Germinal center (tissue), 1 donor: ENCODE measurements at regions not wholly inside any gene's neighbourhood (a gene's known extent, or its start where the extent isn't known, plus 50 kb on each side); places are given as distances from the start of the nearest gene placed in this dataset.
"Not testable (repeated sequence)": the region's sequence is repeated elsewhere in the genome, so short reads cannot be mapped to it uniquely, and the experiment has no call there.

ENCODE experiments used
- DNase-seq: peaks from one replicate; pipeline ENCODE4 v3.0.0; 2012; ENCODE audit warnings: mixed read lengths, low spot score

DNA sequence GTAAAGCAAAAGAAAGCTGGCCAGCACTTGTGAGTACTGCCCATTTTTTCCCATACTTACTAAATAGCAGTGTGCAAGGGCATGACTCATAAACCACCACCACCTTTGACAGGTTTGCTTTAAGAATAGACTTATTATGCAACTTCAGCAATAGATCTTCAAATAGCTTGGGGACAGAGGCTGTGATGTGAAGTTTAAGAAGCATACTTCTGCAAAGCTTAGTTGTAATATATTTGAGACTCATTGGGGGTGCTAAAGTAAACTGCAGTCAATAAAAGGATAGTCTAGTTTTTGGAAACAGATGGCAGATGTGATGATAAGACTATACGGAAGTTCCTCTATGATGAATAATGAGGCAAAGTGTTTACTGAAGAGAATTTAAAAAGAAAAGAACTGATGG lies 210.0 kb downstream of the PLA2G4A start:
- no peak for DNase-seq

DNA sequence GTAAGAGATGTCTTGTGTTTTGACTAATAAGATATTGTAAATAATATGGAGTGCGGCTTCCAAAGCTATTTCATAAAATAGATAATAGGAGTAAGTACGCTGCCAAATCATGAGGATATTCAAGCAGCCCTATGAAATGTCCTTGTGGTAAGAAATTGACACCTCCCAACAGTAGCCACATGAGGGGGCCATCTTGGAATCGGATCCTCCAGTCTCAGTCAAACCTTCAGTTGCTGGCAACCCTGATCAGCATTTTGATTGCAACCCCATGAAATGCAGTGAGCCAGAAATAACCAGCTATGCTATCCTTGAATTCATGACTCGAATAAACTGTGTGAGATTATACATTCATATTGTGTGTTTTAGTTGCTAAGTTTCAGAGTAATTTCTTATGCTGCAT lies 212.4 kb downstream of the PLA2G4A start:
- no peak for DNase-seq

DNA sequence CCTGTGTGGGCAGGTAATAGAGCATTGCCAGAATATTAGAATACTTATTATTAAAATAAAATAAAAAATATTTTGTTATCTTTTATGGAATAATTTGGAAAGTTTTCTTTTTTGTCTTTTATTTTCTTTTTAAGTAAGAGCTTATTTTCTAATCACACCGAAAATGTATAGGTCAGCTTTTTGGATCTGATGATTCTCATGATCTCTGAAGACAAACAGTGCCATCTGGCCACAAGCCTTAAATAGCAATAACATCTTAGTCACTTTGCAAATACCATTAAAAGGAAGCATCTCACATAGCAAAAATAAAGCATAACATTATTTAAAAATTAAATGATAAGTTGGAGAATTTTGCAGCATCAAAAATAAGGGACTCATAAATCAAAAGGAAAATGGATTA lies 213.8 kb downstream of the PLA2G4A start:
- no peak for DNase-seq

DNA sequence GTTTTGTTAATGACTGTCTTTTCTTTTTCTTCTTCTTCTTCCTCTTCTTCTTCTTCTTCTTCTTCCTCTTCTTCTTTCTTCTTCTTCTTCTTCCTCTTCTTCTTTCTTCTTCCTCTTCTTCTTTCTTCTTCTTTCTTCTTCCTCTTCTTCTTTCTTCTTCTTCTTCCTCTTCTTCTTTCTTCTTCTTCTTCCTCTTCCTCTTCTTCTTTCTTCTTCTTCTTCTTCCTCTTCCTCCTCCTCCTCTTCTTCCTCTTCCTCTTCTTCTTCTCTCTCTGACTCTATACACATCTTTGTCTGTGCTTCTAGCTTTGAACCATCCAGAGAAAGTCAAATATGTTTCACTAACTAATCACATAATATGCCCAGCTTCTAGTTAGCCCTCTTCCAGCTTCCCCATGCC lies 214.7 kb downstream of the PLA2G4A start:
- DNase-seq, result not testable (repeated sequence)

DNA sequence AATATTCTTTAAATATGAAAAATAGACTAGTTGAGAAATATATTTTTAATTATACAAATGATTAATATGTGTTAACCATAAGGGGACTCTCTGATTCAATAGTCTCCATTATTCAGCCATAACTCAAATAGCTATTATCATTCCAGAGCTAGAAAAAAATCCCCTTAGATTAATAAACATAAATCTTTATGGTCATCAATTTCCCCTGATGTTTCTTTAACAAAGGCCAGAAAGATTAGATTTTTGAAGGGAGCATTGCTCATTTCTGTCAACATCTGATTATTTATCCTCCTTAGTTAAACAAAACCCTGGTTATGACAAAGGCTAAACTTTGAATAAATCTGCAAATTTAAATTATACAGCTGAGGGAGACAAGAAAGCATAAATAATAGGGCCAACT lies 215.7 kb downstream of the PLA2G4A start:
- no peak for DNase-seq

DNA sequence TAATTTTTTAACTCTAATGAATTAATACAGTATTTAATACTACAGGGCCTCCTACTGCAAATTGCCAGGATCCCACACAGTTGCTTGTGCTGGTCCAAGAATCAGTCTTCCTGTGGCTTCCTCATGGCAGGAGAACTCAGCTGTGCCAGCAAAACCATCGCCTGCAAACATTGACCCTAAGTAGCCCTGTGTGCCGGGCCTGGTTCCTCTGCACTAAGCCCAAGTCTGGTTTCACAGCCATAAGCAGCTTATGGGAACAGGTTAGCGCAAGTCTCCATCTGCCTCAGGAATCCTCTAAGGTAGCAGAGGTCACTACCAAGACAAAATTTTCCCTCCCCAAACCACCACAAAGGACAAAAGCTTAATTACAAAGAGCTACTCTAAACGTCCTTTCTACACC lies 216.6 kb downstream of the PLA2G4A start:
- DNase-seq, result no peak

DNA sequence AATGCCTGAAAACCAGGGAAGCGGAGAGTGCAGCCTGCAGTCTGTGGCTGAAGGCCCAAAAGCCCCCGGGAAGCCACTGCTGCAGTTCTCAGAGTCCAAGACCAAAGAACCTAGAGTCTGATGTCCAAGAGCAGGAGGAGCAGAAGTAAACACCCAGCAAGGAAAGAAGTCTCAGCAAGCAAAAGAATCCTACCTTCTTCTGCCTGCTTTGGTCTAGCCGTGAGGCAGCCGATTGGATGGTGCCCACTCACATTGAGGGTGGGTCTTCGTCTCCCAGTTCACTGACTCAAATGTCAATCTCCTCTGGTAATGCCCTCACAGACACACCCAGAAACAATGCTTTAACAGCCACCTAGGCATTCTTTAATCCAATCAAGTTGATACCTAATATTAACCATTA lies 217.5 kb downstream of the PLA2G4A start:
- no peak for DNase-seq

DNA sequence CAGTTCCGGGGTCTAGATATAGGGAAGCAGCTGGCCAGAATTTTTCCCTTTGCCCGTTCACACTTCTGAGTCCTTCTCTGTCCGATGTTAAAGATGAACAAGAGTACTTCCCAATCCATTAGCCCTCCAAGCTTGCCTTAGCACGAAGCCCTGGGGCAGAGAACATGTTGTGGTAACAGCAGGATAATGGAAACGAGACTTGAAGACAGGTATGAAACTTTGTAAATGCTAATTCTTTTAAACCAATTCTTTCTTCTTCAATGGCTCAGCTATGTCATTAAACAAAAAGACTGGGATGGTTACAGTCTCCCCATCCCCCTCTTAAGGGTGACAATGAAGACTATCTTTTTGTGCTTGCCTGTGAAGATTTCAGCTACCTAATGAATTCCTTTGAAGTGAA lies 218.5 kb downstream of the PLA2G4A start:
- DNase-seq, result no peak

DNA sequence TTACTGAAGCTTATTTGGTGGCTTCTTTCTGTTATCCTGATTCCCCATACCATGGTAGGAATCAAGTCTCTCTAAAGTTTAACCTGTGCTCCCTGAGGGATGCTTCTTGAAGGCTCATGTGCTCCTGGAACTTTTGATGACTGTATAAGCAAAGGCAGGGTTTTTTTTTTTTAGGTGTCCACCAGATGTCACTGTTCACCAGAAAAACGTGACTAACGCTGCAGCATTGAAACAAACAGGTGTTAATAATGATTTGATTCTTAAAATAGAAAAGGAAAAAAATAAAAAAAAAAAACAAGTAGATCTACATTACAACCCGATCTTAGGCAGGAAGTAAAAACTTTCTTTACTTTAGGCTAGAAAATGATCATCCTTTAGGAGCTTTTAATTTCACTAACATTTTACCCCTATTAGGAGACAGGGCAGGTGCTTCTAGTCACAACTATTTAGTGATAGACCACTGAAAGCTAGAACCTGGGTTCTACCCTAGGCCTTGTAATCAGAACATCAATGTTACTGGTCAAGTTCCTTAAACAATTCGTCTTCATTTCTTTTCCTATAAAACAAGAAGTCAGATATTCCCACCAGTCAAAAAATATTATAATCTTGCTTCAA lies 223.0 kb downstream of the PLA2G4A start:
- DNase-seq, result peak; percentile 3

DNA sequence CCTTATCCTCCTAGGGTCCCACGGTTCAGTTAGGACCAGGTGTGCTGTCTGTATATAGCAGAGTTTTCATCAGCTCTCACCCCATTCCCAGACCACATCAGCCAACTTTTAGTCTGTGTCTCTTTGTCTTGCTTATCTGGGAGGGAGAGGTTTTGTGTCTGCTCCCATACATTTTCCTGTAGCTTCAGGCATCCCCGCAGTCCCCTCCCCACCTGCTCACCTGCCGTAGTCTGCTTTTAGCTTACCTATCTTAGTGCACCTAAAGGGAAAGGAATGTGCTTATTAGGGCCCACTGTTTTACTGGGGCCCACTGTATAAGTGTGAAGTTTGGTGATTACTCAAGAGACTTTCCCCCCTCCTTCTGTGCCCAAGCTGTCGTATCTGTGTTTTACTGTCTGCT lies 225.1 kb downstream of the PLA2G4A start:
- DNase-seq, result no peak

DNA sequence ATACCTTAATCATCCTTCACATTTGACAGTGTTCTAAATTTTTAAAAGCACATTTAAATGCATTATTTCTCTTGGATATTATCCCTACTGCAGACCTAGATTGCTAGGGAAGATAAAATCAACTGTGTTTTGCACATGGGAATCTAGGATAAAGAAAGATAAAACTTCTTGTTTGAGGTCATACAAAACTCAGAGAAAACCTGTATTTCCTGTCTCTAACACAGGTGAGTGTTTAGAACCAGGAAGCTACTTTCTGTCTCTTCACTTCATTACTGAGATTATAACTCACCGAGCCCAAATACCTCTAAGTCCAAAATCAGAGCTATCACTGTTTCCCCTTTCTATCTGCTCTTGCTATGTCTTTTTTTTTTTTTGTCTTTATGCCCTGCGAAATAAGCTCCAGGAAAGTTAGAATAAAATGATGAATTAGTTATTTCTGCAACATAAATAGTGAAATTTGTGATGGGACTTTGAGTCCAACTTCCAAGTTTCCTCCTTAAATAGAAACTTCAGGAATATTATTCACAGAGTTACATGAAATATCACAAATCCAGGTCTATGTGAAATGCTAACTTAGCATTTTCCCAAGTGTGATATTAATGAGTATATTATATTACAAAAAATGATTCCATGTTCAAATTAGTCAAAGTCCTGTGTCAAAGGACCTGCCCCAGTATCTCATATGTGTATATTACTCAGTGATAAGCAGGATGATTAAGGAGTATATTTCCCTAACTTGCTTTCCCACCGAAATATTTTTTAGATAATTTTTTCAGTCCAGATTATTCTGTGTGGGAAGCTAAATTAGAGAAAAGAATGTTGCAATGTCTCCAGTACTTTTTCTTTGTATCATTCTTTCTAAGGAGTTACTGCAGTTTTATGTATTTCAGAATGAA lies 226.4 kb downstream of the PLA2G4A start:
- DNase-seq, result no peak

DNA sequence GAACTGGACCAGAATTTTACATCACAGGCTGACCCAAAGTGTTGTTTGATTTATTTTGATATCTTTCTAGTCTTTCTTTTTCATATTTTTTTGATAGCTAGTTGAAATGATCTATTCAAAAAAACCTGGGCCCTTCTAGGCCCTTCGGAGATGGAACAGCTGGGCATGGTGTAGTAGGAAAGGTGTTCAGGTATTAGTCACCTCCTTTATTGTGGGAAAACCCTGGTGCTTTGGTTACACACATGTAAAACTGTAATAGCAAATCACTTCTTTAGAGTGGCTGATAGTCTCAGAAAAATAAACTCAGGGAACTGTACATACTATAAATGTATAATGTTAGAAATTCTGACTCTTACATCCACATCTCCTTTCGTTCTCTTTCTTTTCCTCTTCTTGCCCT lies 234.5 kb downstream of the PLA2G4A start:
- no peak for DNase-seq

DNA sequence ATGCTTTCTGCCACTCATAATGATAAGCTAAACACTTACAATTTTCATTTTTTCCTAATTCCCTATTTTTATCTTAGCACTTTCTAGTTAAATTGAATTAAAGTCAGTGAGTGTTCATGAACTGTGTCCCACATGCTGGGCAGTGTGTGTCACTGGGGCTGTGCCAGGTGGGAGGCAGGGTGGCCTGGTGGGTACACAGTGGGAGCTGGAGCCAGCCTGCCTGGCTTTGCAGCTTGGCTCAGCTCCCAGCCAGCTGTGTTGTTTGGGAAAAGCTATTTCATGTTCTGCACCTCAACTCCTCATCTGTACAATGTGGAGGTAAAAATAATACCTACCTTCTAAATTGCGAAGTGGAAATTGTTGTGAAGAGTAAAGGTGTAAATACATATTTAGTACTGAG lies 238.4 kb downstream of the PLA2G4A start:
- no peak for DNase-seq

DNA sequence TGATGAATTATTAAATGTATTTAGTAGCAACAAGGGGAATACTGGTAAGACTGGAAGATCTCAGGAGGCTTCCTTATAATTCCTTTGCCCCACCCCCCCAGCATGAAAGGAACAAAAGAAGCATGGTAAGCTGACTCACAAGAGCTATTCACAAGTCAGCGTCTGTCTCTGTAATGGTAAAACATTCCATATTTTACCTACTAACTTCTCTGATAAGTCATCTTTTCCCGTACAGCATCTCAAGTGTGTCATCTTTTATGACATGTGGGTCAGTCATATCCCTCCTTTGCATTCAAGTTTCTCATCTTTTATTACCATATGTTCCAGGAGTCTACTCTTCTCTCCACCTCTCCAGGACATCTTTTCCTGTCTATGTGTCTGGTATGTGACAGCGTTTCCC lies 241.3 kb downstream of the PLA2G4A start:
- DNase-seq, result no peak

DNA sequence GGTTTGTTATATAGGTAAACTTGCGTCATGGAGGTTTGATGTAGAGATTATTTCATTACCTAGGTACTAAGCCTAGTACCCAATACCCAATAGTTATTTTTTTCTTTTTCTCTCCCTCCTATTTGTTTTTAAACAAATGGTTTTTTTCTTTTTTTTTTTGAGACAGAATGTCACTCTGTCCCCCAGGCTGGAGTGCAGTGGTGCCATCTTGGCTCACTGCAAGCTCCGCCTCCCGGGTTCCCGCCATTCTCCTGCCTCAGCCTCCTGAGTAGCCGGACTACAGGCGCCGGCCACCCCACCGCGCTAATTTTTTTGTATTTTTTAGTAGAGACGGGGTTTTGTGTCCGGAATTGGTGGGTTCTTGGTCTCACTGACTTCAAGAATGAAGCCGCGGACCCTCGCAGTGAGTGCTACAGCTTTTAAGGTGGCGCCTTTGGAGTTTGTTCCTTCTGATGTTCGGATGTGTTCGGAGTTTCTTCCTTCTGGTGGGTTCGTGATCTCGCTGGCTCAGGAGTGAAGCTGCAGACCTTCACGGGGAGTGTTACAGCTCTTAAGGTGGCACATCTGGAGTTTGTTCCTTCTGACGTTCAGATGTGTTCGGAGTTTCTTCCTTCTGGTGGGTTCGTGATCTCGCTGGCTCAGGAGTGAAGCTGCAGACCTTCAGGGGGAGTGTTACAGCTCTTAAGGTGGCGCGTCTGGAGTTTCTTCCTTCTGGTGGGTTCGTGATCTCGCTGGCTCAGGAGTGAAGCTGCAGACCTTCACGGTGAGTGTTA lies 243.7 kb downstream of the PLA2G4A start:
- DNase-seq, result not testable (repeated sequence)

DNA sequence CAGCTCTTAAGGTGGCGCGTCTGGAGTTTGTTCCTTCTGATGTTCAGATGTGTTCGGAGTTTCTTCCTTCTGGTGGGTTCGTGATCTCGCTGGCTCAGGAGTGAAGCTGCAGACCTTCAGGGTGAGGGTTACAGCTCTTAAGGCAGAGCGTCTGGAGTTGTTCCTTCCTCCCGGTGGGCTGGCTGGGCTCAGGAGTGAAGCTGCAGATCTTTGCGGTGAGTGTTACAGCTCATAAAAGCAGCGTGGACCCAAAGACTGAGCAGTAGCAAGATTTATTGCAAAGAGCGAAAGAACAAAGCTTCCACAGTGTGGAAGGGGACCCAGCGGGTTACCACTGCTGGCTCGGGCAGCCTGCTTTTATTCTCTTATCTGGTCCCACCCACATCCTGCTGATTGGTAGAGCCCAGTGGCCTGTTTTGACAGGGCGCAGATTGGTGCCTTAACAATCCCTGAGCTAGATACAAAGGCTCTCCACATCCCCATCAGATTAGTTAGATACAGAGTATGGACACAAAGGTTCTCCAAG lies 244.3 kb downstream of the PLA2G4A start:
- not testable (repeated sequence) for DNase-seq

DNA sequence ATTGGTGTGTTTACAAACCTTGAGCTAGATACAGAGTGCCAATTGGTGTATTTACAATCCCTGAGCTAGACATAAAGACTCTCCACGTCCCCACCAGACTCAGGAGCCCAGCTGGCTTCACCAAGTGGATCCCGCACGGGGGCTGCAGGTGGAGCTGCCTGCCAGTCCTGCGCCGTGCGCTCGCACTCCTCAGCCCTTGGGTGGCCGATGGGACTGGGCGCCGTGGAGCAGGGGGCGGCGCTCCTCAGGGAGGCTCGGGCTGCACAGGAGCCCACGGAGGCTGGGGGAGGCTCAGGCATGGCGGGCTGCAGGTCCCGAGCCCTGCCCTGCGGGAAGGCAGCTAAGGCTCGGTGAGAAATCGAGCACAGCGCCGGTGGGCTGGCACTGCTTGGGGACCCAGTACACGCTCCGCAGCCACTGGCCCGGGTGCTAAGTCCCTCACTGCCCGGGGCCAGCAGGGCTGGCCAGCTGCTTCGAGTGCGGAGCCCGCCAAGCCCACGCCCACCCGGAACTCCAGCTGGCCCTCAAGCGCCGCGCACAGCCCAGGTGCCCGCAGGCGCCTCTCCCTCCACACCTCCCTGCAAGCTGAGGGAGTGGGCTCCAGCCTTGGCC lies 245.0 kb downstream of the PLA2G4A start:
- not testable (repeated sequence) for DNase-seq

DNA sequence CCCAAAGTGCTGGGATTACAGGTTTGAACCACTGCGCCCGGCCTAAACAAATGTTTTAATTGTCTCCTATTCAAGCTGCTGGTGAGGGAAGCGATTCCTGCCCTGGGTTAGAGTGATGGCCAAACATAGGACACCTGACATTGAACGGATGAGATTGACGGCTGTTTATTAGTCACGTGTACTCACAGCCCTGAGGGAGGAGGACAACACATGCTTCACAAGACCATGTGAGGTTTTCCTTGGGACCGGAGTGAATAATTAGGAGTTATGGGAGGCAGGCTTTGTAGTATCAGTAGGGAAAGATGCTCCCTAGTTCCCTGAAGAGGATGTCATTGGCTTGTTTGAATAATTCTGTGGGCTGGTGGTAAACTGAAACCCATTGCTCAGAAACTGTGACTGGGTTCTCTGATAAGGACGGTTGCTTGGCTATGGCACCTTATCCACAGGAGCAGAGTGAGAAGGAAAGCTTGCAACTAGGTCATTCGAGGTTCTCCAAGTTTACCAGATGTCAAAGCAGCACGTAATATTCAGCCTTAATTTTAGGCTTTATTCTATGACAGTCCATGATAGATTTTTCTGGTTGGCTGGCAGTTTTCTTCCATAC lies 245.8 kb downstream of the PLA2G4A start:
- DNase-seq, result no peak

DNA sequence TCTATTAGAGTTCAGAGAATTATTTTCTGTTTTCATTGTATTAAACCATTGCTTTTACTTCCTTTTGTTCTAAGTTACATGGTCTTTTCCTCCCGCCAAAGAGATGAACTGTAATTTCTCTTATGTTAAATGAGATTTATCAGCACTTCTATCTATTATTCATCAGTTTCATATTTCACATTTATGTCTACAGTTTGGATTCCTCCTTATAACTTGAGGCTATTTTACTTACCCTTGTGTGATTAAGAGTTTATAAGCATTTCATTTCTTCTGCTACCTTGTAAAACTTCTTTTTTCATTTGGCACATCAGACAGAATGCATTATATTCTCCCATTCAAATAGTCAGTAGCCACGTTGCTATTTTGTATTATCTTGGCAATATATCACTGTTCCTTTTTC lies 248.2 kb downstream of the PLA2G4A start:
- DNase-seq, result no peak

DNA sequence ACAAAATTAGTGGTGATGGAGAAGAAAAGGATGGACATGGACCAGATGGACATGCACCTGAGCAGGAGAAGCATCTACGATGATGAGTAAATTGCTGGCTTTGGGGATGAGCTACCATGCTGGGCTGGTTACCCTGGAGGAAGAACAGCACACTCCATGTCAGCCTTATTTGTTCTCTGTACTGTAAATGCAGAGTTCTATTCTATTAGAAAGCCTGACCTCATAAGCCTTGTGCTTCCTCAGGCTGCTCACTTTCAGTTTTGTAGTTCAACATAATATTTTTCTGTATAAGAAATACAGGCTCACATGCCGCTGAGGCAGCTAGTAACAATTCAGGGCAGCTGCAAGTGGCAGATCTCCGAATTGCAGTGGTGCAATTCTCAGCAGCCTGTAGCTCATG lies 249.6 kb downstream of the PLA2G4A start:
- no peak for DNase-seq

DNA sequence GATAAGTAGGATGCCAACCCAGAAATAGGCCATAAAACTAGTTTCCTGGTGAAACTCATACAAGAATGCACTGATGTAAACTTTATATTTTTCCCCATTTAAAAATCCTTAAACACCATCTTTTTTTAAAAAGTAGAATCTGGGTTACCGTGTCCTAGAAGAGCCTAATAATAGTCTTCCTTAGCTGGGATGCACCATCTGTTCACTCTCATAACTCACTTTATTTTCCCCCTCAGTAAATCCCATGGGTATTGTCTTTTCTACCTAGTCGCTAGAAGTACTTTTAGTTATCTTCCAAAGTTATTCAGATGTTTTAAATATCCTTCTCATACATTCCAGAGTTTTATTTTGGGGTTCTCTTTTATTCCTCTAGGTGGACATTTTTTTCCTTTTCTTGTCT lies 250.2 kb downstream of the PLA2G4A start:
- no peak for DNase-seq

DNA sequence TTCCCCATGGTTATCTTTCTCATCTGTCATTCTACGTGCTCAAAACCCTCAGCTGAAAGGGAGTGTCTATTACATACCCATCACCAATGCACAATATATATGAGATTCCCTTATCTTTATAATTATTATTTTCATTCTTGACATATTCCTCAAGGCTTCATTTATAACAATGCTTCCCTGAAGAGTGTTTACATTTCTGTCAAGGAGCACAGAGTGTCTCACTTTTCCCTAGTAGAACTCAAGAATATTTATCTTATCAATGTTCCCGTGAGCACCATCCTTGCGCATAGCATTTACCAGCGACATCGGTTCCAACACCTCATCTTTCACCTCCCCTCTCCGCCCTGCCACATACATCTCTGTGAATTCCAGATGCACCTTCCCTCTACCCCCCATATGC lies 250.6 kb downstream of the PLA2G4A start:
- no peak for DNase-seq
